WI38 (cell line): ENCODE measurements at regions not wholly inside any gene's neighbourhood (a gene's known extent, or its start where the extent isn't known, plus 50 kb on each side); places are given as distances from the start of the nearest gene placed in this dataset.

ENCODE experiments used
- H3K4me3 ChIP-seq: 2 replicates; pipeline ENCODE4 v1.5.1; 2011; ENCODE audit warnings: low read depth, mild to moderate bottlenecking, control low read depth, low read length
- TF ChIP-seq, protein P1 (sequence below): IDR thresholded peaks from 2 replicates; pipeline ENCODE4 v1.5.1; 2012; ENCODE audit warnings: low read depth, mild to moderate bottlenecking, control low read depth, low read length

GRCh38 chr7:41870461-41871138 lies 167.7 kb upstream of the INHBA start:
- TF ChIP-seq, protein P1, sequence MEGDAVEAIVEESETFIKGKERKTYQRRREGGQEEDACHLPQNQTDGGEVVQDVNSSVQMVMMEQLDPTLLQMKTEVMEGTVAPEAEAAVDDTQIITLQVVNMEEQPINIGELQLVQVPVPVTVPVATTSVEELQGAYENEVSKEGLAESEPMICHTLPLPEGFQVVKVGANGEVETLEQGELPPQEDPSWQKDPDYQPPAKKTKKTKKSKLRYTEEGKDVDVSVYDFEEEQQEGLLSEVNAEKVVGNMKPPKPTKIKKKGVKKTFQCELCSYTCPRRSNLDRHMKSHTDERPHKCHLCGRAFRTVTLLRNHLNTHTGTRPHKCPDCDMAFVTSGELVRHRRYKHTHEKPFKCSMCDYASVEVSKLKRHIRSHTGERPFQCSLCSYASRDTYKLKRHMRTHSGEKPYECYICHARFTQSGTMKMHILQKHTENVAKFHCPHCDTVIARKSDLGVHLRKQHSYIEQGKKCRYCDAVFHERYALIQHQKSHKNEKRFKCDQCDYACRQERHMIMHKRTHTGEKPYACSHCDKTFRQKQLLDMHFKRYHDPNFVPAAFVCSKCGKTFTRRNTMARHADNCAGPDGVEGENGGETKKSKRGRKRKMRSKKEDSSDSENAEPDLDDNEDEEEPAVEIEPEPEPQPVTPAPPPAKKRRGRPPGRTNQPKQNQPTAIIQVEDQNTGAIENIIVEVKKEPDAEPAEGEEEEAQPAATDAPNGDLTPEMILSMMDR = no peak

GRCh38 chr7:41869997-41870396 lies 167.1 kb upstream of the INHBA start:
- no peak overlapping the region for H3K4me3 ChIP-seq
- TF ChIP-seq, protein P1 = no peak

More at GRCh38 chr7:41870461-41871138, 167.7 kb upstream of the INHBA start:
- H3K4me3 ChIP-seq = no peak overlapping the region

GRCh38 chr7:41869596-41869995 lies 166.7 kb upstream of the INHBA start:
- no peak overlapping the region for H3K4me3 ChIP-seq
- TF ChIP-seq, protein P1 = no peak

DNA sequence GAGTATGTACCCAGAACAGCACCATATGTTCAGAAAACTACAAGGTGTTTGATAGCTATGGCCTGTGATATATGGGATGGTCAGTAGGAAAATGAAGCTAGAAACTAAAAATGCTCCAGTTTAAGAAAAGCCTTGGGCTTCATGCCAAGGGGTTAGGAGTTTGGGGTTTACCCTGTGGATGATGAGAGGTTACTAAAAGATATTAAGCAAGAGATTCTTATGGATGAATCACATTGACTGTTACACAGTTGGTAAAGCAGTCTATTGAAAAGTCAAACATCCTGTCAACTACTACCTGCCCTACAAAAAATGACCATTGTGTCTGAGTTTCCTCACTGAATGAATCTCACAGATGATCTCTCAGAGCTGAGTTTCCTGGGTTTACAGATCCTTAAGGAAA lies 166.2 kb upstream of the INHBA start:
- TF ChIP-seq, protein P1 = no peak
- no peak overlapping the region for H3K4me3 ChIP-seq

- TF ChIP-seq, protein P1 = no peak
- no peak overlapping the region for H3K4me3 ChIP-seq
Measured at GRCh38 chr7:41867639-41868280, 164.9 kb upstream of the INHBA start.

DNA sequence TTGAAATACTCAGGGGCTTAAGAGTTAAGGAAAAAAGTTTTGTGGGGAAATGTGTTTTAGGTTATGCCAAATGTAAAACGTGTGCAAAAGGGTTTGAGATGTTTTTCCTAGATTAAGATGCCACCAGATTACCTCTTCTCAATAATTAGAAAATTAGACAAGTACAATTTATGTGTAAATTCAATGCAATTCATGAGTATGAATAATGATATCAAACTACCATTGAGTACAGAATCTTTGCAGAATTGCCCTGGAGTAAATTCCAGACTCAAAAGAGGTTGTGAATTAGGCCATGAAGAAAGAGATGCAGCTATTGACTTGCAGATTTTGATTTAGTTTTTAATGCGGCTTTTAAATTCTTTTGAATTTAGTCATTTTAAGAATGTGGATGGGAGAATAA lies 159.4 kb upstream of the INHBA start:
- TF ChIP-seq, protein P1 = no peak
- H3K4me3 ChIP-seq = no peak overlapping the region

DNA sequence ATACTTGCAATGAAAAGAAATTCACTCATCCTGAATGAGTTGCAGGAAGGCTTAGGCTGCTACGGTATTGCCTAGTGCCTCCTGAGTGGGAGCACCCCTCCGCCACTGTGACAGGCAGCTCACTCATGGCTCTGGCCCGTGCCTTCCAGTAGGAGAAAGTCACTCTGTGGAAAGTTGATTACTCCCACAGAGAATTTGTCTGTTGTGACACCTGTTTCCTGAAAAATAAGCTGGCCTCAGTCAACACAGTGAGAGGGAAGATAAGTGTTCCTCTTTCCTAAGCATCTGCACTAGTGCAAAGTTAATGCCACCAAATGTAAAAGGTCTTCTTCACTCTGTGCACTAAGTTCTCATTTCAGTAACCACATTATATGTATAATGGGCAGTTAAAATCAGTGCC lies 158.8 kb upstream of the INHBA start:
- TF ChIP-seq, protein P1 = no peak
- H3K4me3 ChIP-seq = no peak overlapping the region
